HepG2 (cell line): ENCODE measurements at regions not wholly inside any gene's neighbourhood (a gene's known extent, or its start where the extent isn't known, plus 50 kb on each side); places are given as distances from the start of the nearest gene placed in this dataset.

Source experiments
- ATAC-seq: fragments of 200-7000 bp; cut with Tn5 transposase; 3 replicates; pipeline ENCODE4 v1.9.1; 2020; ENCODE audit warnings: mild to moderate bottlenecking, moderate library complexity
- BruUV-seq: library from RNA; stranded (reverse); fragments of 400-500 nt; replicated peaks from 2 replicates; lab custom pipeline; 2021; lab: Mats Ljungman, UMichigan
- CTCF ChIA-PET: fragments of 300-600 bp; formaldehyde crosslinking; extraction: SDS; loops from one replicate; lab custom pipeline; 2021; ENCODE audit warnings: low total read pairs, inconsistent platforms, low intra/inter-chr PET ratio; lab: Yijun Ruan, JAX
- POLR2A ChIA-PET: fragments of 350-600 bp; sonication (Branson Sonifier 250); formaldehyde crosslinking; loops from one replicate; lab custom pipeline; 2020; ENCODE audit warnings: antibody characterized with exemption, inconsistent platforms; lab: Yijun Ruan, JAX
- DNase-seq: peaks from one replicate; pipeline ENCODE4 v3.0.0-alpha.2; 2015; ENCODE audit warnings: low spot score
- FAIRE-seq: peaks from 3 replicates; lab custom pipeline; 2011; peaks lifted over from hg19 to GRCh38; lab: Jason Lieb, UNC
- H2AFZ ChIP-seq: one replicate; pipeline ENCODE4 v1.6.1; 2011; ENCODE audit warnings: low read length, inconsistent platforms
- H3K27ac ChIP-seq: fragments of 300-600 bp; 3 replicates; pipeline ENCODE4 v1.8.0; 2011; ENCODE audit warnings: mixed run types, mild to moderate bottlenecking, mixed read lengths, low read length, inconsistent platforms; ENCODE audit not compliant: insufficient read depth; ENCODE audit errors: extremely low read length
- H3K27me3 ChIP-seq, 2 experiments: fragments of 200-600 bp in 1 of 2; 2 replicates in 1 of 2; 3 replicates in 1 of 2; pipeline versions ENCODE4 v1.6.0 to v1.8.0; 2011; ENCODE audit warnings: low read length in 2 of 2, mild to moderate bottlenecking in 2 of 2, moderate library complexity in 2 of 2, inconsistent platforms in 1 of 2; ENCODE audit not compliant: insufficient read depth in 2 of 2, control insufficient read depth in 1 of 2
- H3K36me3 ChIP-seq, 2 experiments: fragments of 200-600 bp in 1 of 2; replicated peaks in 1 of 2; 2 replicates in 1 of 2; 3 replicates in 1 of 2; pipeline versions ENCODE4 v1.5.1 to v1.8.0; 2011; ENCODE audit warnings: low read length in 2 of 2, inconsistent platforms in 1 of 2; ENCODE audit not compliant: insufficient read depth in 2 of 2, control insufficient read depth in 1 of 2
- H3K4me1 ChIP-seq: 2 replicates; pipeline ENCODE4 v1.5.1; 2012; ENCODE audit warnings: low read length, inconsistent platforms; ENCODE audit not compliant: insufficient read depth
- H3K4me2 ChIP-seq: 2 replicates; pipeline ENCODE4 v1.6.0; 2011; ENCODE audit warnings: low read depth, low read length, inconsistent platforms
- H3K4me3 ChIP-seq, 3 experiments: fragments of 200-600 bp in 1 of 3; sonication (generic), shearing (Covaris generic) in 1 of 3; replicated peaks in 1 of 3; 2 replicates each; pipeline ENCODE4 v1.5.1; 2011 to 2016; ENCODE audit warnings: low read length in 3 of 3, inconsistent platforms in 2 of 3, low read depth in 2 of 3, mild to moderate bottlenecking in 2 of 3, control low read depth in 1 of 3, mixed read lengths in 1 of 3; ENCODE audit not compliant: insufficient read depth in 1 of 3
- H3K79me2 ChIP-seq: one replicate; pipeline ENCODE4 v1.6.1; 2011; ENCODE audit warnings: low read length, inconsistent platforms; ENCODE audit not compliant: insufficient read depth
- H3K9ac ChIP-seq: 2 replicates; pipeline ENCODE4 v1.6.0; 2011; ENCODE audit warnings: mild to moderate bottlenecking, low read depth, low read length, inconsistent platforms; ENCODE audit not compliant: insufficient read depth
- H3K9me3 ChIP-seq: 2 replicates; pipeline ENCODE4 v1.5.1; 2012; ENCODE audit warnings: mild to moderate bottlenecking, low read length
- H4K20me1 ChIP-seq: 2 replicates; pipeline ENCODE4 v1.6.0; 2011; ENCODE audit warnings: inconsistent platforms, mild to moderate bottlenecking, low read length, moderate library complexity; ENCODE audit not compliant: insufficient read depth
- ATM ChIP-seq: fragments of 450-650 bp; IDR thresholded peaks from 2 replicates; pipeline ENCODE4 v1.7.1; 2017; ENCODE audit warnings: mild to moderate bottlenecking, borderline replicate concordance
- CBX5 ChIP-seq: sonication (generic); formaldehyde crosslinking; IDR thresholded peaks from 2 replicates; pipeline ENCODE4 v1.4.0; 2020; ENCODE audit warnings: missing genetic modification reagents, borderline replicate concordance
- FIP1L1 ChIP-seq: fragments of 200-400 bp; formaldehyde crosslinking; IDR thresholded peaks from 2 replicates; pipeline ENCODE4 v1.6.1; 2018; ENCODE audit warnings: low read depth, mild to moderate bottlenecking, low read length, moderate library complexity, borderline replicate concordance; ENCODE audit not compliant: insufficient read depth
- FOXK2 ChIP-seq: fragments of 450-650 bp; IDR thresholded peaks from 2 replicates; pipeline ENCODE4 v1.6.1; 2016
- GLMP ChIP-seq: sonication (generic); formaldehyde crosslinking; IDR thresholded peaks from 2 replicates; pipeline ENCODE4 v1.9.0; 2021; ENCODE audit warnings: missing genetic modification reagents, mild to moderate bottlenecking, borderline replicate concordance
- HOXA9 ChIP-seq: sonication (generic); formaldehyde crosslinking; IDR thresholded peaks from 2 replicates; pipeline ENCODE4 v1.8.1; 2022; ENCODE audit warnings: missing genetic modification reagents, mild to moderate bottlenecking, moderate library complexity, borderline replicate concordance
- RARG ChIP-seq: sonication (generic); formaldehyde crosslinking; IDR thresholded peaks from 2 replicates; pipeline ENCODE4 v1.4.0; 2020; ENCODE audit warnings: low read depth, mild to moderate bottlenecking, missing genetic modification reagents
- RNF2 ChIP-seq: fragments of 450-650 bp; conservative IDR thresholded peaks from 2 replicates; pipeline ENCODE4 v1.6.1; 2016; ENCODE audit warnings: low read depth
- SIN3B ChIP-seq: fragments of 150-350 bp; IDR thresholded peaks from 2 replicates; pipeline ENCODE4 v1.6.1; 2014; ENCODE audit warnings: low read length
- TBX2 ChIP-seq: sonication (generic); formaldehyde crosslinking; IDR thresholded peaks from 2 replicates; pipeline ENCODE4 v1.5.0; 2020; ENCODE audit warnings: missing genetic modification reagents, mild to moderate bottlenecking, borderline replicate concordance
- ZIK1 ChIP-seq: sonication (generic); formaldehyde crosslinking; IDR thresholded peaks from 2 replicates; pipeline ENCODE4 v1.5.0; 2020; ENCODE audit warnings: mild to moderate bottlenecking, low read depth, missing genetic modification reagents, borderline replicate concordance
- ZNF343 ChIP-seq: sonication (generic); formaldehyde crosslinking; IDR thresholded peaks from 2 replicates; pipeline ENCODE4 v1.4.0; 2020; ENCODE audit warnings: mild to moderate bottlenecking, missing genetic modification reagents
- ZNF407 ChIP-seq: sonication (generic); formaldehyde crosslinking; IDR thresholded peaks from one replicate; pipeline ENCODE4 v1.5.1; 2020; ENCODE audit warnings: mild to moderate bottlenecking, missing genetic modification reagents; ENCODE audit errors: not compliant biosample characterization
- ZNF768 ChIP-seq: sonication (generic); formaldehyde crosslinking; IDR thresholded peaks from 2 replicates; pipeline ENCODE4 v1.4.0; 2020; ENCODE audit warnings: missing genetic modification reagents
- ZSCAN21 ChIP-seq: sonication (generic); formaldehyde crosslinking; IDR thresholded peaks from 2 replicates; pipeline ENCODE4 v1.8.0; 2022; ENCODE audit warnings: mild to moderate bottlenecking, missing genetic modification reagents, moderate library complexity, borderline replicate concordance
- ZSCAN9 ChIP-seq: IDR thresholded peaks from 2 replicates; pipeline ENCODE4 v1.6.1; 2016; ENCODE audit warnings: borderline replicate concordance
- WGBS: methylation state at CpG from one replicate; pipeline ENCODE4 v1.1.6; 2017; ENCODE audit warnings: low lambda C conversion rate; 5-methylcytosine and 5-hydroxymethylcytosine counted together
- in situ Hi-C: cut with HindIII; loops from 2 replicates; pipeline ENCODE4 v1.10.0; 2017; ENCODE audit warnings: low pct_unique_long_range_greater_than_20kb; ENCODE audit not compliant: extremely low pct_ligation_motif_present
- intact Hi-C: fragments of 100-400 bp; cut with micrococcal nuclease; formaldehyde crosslinking; loops from one replicate; pipeline ENCODE4 v1.10.0; 2022; ENCODE audit not compliant: unreplicated experiment

GRCh38 chr2:137829251-137829650 is 135.0 kb upstream of the HNMT start:
- in situ Hi-C loops = no loop called here

More at GRCh38 chr2:137829251-137829650, 135.0 kb upstream of the HNMT start:
- intact Hi-C loops = no loop called here
- no peak overlapping the region for H2AFZ ChIP-seq
- H3K4me2 ChIP-seq = no peak overlapping the region
- no peak for ATAC-seq
- POLR2A ChIA-PET = no interaction called here
- no peak for FAIRE-seq
- CTCF ChIA-PET = no interaction called here
- H4K20me1 ChIP-seq = no peaks in the 10 kb centered on the region
- H3K9me3 ChIP-seq = no peaks in the 10 kb centered on the region
- H3K4me3 ChIP-seq = no peak overlapping the region
- no peak for DNase-seq
- H3K27ac ChIP-seq = no peak overlapping the region
- no TSS peak for BruUV-seq
- H3K36me3 ChIP-seq = no peaks in the 10 kb centered on the region
- H3K4me1 ChIP-seq = no peaks in the 10 kb centered on the region
- H3K27me3 ChIP-seq = no peaks in the 10 kb centered on the region
- 2% methylated on average over 2 of the region's 2 CpGs for WGBS
- no peaks in the 10 kb centered on the region for H3K79me2 ChIP-seq
- no peak overlapping the region for H3K9ac ChIP-seq
- TF ChIP-seq SIN3B (no peak), RARG (CRISPR knock-in tag) (no peak), GLMP (CRISPR knock-in tag) (no peak), ZSCAN9 (CRISPR knock-in tag) (no peak), TBX2 (CRISPR knock-in tag) (no peak), FOXK2 (no peak), CBX5 (no peak), ATM (no peak), HOXA9 (CRISPR knock-in tag) (no peak), ZIK1 (no peak), ZNF407 (no peak), ZNF768 (no peak), RNF2 (no peak), ZSCAN21 (CRISPR knock-in tag) (no peak), ZNF343 (no peak), FIP1L1 (no peak)
- TF ChIP-seq, all 625 proteins: peak for 0
